ENCODE measurements at regions not wholly inside any gene's neighbourhood (a gene's known extent, or its start where the extent isn't known, plus 50 kb on each side); places are given as distances from the start of the nearest gene placed in this dataset.

- TF ChIP-seq, protein P1, sequence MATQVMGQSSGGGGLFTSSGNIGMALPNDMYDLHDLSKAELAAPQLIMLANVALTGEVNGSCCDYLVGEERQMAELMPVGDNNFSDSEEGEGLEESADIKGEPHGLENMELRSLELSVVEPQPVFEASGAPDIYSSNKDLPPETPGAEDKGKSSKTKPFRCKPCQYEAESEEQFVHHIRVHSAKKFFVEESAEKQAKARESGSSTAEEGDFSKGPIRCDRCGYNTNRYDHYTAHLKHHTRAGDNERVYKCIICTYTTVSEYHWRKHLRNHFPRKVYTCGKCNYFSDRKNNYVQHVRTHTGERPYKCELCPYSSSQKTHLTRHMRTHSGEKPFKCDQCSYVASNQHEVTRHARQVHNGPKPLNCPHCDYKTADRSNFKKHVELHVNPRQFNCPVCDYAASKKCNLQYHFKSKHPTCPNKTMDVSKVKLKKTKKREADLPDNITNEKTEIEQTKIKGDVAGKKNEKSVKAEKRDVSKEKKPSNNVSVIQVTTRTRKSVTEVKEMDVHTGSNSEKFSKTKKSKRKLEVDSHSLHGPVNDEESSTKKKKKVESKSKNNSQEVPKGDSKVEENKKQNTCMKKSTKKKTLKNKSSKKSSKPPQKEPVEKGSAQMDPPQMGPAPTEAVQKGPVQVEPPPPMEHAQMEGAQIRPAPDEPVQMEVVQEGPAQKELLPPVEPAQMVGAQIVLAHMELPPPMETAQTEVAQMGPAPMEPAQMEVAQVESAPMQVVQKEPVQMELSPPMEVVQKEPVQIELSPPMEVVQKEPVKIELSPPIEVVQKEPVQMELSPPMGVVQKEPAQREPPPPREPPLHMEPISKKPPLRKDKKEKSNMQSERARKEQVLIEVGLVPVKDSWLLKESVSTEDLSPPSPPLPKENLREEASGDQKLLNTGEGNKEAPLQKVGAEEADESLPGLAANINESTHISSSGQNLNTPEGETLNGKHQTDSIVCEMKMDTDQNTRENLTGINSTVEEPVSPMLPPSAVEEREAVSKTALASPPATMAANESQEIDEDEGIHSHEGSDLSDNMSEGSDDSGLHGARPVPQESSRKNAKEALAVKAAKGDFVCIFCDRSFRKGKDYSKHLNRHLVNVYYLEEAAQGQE (IDR thresholded peaks at IDR 0.05; ENCODE audit: unreplicated experiment), result no peak
Measured at GRCh38 chr9:90447773-90448172, 194.9 kb downstream of the DIRAS2 start (continued).

DNA sequence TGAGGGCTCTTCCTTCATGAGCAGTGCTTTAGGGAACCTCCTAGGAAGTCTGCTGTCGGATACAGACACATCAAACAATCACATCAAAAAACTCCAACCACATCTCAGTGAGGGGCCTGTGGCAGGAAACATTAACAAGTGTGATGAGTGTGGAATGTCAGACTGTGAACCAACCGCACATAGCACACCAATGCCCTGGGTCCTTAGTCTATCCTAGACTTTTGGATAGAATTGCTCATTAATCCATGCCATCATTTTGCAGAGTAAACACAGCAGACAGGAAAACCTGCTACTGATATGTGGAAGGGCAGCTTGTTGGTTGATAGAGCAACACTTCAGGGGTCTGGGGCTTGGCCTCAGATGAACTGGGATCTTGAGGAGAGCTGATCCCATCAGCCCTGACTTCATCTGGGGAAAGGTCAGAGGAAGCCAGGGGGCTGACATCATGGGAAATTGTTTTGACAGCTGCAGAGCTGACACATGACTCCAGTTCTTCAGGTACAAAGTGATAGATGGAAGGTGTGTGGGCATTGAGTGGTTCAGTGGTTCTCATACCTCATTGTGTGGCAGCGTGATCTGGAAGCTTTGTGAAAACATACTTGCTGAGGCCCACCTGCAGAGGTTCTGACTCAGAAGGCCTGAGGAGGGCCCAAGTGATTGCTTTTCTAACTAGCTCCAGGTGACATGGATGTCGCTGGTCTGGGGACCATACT is 193.3 kb downstream of the DIRAS2 start:
- H3F3A ChIP-seq (replicated peaks; ENCODE audit: low read depth), result no peaks in the 10 kb centered on the region
- H3K27me3 Mint-ChIP-seq (ENCODE audit: insufficient read depth, low read depth, poor library complexity), result peaks cover 2% of the 10 kb centered on the region
- H3K4me2 ChIP-seq, result no peak overlapping the region
- no peaks in the 10 kb centered on the region for H3K36me3 ChIP-seq (ENCODE audit: insufficient read depth)
- no peak overlapping the region for H3K4me3 ChIP-seq
- H3K4me1 ChIP-seq (ENCODE audit: insufficient read depth), result no peaks in the 10 kb centered on the region
- H3K9me3 Mint-ChIP-seq, result peaks cover 2% of the 10 kb centered on the region; the same call in 1 of the 3 replicates
- H2AFZ ChIP-seq, result no peak overlapping the region
- DNase-seq (ENCODE audit: low spot score) (no peak), ATAC-seq (no peak)
- TF ChIP-seq ZNF114 (CRISPR knock-in tag; IDR thresholded peaks at IDR 0.05) (no peak), CTCF (conservative IDR thresholded peaks at IDR 0.05; ENCODE audit: low read depth in 2 of 2) (no peak), EZH2 (IDR thresholded peaks at IDR 0.05; ENCODE audit: low read depth, unreplicated experiment) (no peak), ZNF331 (CRISPR knock-in tag; IDR thresholded peaks at IDR 0.05; ENCODE audit: low read depth) (no peak), EZH2phosphoT487 (IDR thresholded peaks at IDR 0.05; ENCODE audit: unreplicated experiment) (no peak)
- TF ChIP-seq, protein P1 (IDR thresholded peaks at IDR 0.05; ENCODE audit: unreplicated experiment), result no peak
- H3K27me3 ChIP-seq (ENCODE audit: insufficient read depth), result no peaks in the 10 kb centered on the region
- H3K27ac ChIP-seq (ENCODE audit: low read depth), result no peak overlapping the region
- H3K9me2 ChIP-seq (ENCODE audit: insufficient read depth), result peaks cover 13% of the 10 kb centered on the region
- no peak overlapping the region for H3K4me3 Mint-ChIP-seq
- H3K79me2 ChIP-seq (replicated peaks; ENCODE audit: insufficient read depth), result no peaks in the 10 kb centered on the region
- H3K36me3 Mint-ChIP-seq (ENCODE audit: low read depth), result no peaks in the 10 kb centered on the region
- H4K20me1 ChIP-seq (replicated peaks; ENCODE audit: insufficient read depth), result no peaks in the 10 kb centered on the region
- no peaks in the 10 kb centered on the region for H3K4me1 Mint-ChIP-seq
- no peak overlapping the region for H3K27ac Mint-ChIP-seq

All from GM23338 (cell line).